NCI-H748 treated with DMSO at 0.1 percent for 48 hours (cell line): ENCODE measurements at regions not wholly inside any gene's neighbourhood (a gene's known extent, or its start where the extent isn't known, plus 50 kb on each side); places are given as distances from the start of the nearest gene placed in this dataset.

ENCODE experiments used
- DNase-seq: peaks from one replicate; lab custom pipeline; 2025; lab: John Stamatoyannopoulos, UW

DNA sequence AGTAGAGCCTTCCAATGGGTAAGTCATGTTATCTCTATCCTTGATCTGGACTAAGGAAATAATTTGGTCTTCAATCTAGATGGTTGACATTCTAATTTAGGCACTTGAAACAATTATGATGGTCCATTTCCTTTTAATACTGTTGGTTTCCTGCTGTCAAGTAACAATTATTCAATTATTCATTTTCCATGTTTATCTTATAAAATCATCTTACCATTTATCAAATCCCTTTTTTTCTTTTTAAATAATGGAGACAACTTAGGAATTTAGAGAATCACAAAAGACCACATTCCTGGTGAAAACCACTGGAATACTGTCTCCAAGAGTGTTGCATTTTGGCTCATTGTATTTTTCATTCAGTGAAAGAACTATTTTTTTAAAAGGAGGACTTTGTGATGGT is 148.7 kb upstream of the CTSO start:
- DNase-seq, result no peak

- DNase-seq, result no peak
Measured at GRCh38 chr4:156101571-156101970, 147.9 kb upstream of the CTSO start.

DNA sequence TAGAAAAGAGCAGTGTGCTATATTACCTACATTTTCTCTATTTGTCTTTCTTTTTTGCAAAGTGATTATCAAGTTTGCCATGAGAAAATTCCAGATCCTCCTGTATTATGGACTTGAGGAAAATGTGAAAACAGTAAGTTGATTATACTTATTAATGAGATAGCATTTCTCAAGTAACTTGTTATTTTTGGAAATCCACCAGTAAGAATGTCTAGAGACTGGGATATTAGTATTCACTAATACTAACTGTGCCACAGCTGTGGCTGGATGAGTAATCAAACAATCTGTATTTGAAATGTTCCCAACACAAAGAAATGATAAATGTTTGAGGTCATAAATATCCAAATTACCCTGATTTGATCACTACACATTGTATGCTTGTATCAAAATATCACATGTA is 147.0 kb upstream of the CTSO start:
- DNase-seq, result no peak

GRCh38 chr4:156098805-156099204 is 145.1 kb upstream of the CTSO start:
- DNase-seq, result no peak

DNA sequence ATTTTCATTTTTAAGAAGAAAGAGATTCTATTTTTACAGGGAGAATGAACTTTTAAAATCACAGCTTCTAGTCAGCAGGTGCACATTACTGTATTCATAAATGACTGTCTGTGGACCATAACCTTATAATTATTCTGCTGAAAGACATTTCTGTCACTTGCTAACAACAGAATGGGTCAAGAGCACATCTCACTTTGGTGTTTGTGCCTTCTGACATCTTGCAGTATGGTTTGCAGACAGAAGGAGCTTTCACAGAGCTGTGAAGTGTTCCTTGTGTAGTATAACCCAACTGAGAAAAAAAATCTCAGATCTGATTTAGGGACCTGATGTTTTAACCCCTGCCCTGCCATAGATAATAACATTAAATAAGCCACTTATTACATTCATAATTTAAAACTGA is 131.4 kb upstream of the CTSO start:
- DNase-seq, result no peak

- no peak for DNase-seq
Measured at GRCh38 chr4:156084373-156084772, 130.7 kb upstream of the CTSO start.

DNA sequence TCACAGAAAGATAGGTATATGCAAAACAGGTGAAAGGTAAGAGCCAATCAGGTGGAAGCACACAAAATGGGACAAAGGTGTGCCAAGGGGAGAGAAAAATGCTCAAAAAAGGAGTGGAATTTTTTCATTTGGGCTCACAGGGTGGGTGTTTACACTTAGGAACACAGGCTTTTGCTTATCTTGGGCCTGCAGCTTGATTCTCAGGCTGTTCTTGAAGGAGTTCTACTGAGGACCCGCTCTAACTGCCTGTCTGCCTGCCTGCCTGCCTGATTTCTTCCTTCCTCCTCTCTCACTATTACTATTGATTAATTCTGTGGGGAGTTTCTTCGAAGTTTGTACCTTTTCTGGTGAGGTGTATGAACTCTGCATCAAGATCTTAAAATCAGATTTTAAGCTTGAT is 120.3 kb upstream of the CTSO start:
- no peak for DNase-seq

DNA sequence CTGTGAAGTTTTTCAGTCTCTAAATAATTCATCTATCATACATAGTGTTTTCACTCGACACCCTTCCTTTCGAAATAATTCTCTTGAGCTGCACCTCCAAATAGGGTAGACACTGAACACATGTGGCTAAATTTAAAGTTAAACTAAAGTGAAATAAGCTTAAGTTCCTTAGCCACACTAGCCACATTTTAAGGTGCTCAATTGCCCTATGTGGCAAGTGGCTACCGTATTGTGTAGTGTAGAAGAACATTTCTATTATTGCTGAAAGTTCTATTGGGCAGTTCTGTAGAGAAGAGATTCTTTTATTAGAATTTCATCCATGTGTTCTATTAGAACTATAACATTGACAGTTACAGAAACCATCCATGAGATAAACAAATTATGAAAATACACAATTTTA is 107.0 kb upstream of the CTSO start:
- DNase-seq, result no peak

GRCh38 chr4:156053174-156053573 is 99.5 kb upstream of the CTSO start:
- no peak for DNase-seq

- no peak for DNase-seq
Measured at GRCh38 chr4:156052116-156052515, 98.5 kb upstream of the CTSO start.

- no peak for DNase-seq
Measured at GRCh38 chr4:156038772-156039171, 85.1 kb upstream of the CTSO start.

- no peak for DNase-seq
Measured at GRCh38 chr4:156036496-156036895, 82.8 kb upstream of the CTSO start.

- no peak for DNase-seq
Measured at GRCh38 chr4:156029691-156030090, 76.0 kb upstream of the CTSO start.

DNA sequence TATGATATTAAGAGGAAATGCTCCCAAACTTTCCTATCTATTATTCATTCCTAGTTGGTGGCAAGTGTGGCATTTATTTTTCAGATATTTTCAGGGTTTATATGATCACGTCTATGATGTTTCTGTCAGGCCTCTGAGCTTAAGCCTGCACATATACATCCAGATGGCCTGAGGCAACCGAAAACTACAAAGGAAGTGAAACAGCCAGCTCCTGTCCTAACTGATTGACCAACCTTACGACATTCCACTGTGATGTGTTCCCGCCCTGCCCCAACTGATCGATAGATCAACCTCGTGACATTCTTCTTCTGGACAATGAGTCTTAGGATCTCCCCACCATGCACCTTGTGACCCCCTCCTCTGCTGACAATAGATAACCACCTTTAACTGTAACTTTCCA is 67.6 kb upstream of the CTSO start:
- no peak for DNase-seq

GRCh38 chr4:156019246-156019645 is 65.6 kb upstream of the CTSO start:
- DNase-seq, result no peak

- no peak for DNase-seq
Measured at GRCh38 chr4:156018383-156018782, 64.7 kb upstream of the CTSO start.

- DNase-seq, result no peak
Measured at GRCh38 chr4:156015781-156016180, 62.1 kb upstream of the CTSO start.

GRCh38 chr4:156006192-156006591 is 52.5 kb upstream of the CTSO start:
- no peak for DNase-seq
